Germinal center (tissue), 1 donor: ENCODE measurements at regions not wholly inside any gene's neighbourhood (a gene's known extent, or its start where the extent isn't known, plus 50 kb on each side); places are given as distances from the start of the nearest gene placed in this dataset.

ENCODE experiments used
- DNase-seq: peaks from one replicate; pipeline ENCODE4 v3.0.0; 2012; ENCODE audit warnings: mixed read lengths, low spot score

DNA sequence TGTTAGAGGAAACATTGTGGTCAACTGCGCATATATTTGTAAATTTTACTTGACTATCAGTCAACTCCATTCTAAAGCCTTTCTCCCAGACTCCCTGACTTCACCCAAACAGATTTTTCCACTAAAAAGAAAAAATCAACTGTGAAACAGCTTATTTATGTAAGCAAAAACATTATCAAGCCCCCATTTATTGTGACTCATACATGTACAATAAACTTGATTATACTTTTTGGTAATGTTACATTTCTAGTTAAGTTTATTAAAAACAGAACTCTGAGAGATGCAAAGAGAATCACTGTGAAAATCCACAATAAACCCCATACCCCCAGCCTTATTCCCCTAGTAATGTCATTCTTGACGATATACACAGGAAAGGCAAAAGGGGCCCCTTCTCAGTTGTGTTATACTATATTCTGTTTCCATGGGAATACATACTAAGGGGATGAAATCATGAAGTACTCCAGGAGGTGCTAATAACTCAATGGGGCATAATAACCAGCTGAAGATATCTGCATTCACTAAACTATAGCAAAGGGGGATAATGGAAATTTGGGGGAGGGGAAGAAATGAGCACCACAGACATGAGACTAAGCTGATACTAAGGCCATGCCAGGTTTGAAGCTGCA lies 616.0 kb downstream of the ACTL7B start:
- no peak for DNase-seq

- no peak for DNase-seq
Observed at GRCh38 chr9:108235609-108236008, 620.2 kb downstream of the ACTL7B start.

DNA sequence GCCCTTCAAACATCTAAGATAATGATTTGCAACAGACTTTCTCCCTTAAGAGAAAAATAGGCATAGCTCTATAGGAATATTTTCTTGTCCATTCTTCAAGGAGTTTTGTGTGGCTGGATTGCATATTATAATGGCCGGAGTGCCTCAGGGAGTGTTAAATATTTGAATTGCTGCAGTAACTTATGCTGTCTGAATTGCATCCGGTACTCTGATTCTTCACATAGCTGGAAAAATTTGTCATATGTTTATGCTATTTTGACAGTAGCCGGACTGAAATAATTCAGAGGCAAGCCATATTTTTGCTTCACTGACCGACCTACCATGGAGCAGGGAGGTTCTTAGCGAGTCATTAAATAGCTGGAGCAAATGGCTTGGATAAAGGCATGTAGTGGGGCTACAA lies 621.0 kb downstream of the ACTL7B start:
- no peak for DNase-seq

GRCh38 chr9:108225149-108225800 lies 630.5 kb downstream of the ACTL7B start:
- no peak for DNase-seq

GRCh38 chr9:108224716-108225115 lies 631.1 kb downstream of the ACTL7B start:
- DNase-seq = no peak

DNA sequence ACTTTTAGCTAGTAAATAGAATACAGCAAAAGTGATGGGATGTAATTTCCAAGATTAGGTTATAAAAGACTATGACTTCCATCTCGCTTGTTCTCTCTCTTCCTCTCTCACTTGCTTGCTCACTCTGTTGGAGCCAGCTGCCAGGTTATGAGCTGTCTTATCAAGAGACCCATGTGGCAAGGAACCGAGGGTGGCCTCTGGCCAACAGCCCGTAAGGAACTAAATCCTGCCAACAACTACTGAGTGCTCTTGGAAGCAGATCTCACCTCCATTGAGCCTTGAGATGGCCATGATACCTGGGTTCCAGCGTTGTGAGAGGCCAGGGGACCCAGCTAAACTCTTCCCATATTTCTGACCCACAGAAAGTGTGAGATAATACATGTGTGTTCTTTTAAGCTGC lies 636.1 kb downstream of the ACTL7B start:
- DNase-seq = no peak

DNA sequence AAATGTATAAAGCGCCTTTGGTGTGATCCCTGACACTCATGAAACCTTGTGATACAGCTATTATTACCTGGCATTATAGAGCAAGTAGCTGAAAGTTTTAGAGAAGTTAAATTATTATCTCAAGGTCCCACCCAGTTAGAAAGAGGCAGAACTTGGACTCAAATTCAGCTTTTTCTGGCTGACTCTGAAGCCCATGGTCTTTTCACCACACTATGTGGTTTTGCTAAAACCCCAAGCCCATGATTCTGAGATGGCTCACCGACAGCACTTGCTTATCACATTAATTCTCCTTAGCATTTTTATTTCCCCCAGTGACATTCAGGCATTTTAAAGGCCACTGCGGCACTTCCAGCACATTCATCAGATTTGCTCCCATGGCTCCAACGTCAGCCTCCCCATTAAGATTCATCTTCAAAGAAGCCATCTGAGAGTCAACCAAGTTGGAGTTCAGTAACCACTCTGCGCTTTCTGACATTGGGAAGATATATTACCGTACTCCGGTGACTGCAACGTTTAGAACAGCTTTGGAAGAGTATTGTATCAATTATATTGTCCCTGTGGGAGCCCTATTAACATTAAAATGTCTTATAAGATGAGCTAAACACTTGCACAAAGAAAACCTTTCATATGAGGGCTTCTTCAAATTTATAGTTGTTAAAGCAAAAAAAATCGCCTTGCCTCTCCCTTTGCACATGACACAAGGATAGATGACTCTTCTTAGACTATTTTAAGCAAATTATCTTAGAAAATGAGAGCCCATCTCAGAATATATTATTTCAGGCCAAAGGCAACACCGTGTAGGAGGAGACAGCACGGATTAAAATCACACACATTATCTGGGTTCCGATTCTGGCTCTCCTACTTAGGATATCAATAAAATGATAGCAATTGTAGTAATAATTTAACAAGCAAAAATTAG lies 638.1 kb downstream of the ACTL7B start:
- DNase-seq = no peak

DNA sequence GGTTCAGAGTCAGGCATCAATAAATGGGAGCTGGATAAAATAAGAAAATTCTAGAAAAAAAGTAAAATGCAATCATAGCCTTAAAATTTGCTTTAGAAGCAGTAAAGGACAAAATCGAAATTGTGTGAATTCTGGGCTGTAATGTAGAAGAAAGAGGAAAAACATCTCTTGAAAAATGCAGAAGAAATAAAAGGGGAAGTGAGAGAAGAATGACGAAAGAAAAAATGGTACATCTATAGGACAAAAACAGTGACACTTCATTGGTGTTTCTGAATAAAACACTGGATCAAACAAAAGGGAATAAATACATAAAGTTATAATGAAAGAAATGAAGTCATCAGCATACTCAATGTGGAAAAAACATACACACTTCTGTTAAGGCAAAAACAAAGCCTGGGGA lies 642.3 kb downstream of the ACTL7B start:
- no peak for DNase-seq

- DNase-seq = no peak
Observed at GRCh38 chr9:108212184-108212583, 643.6 kb downstream of the ACTL7B start.

- DNase-seq = no peak
Observed at GRCh38 chr9:108211411-108211955, 644.3 kb downstream of the ACTL7B start.

GRCh38 chr9:108209132-108209685 lies 646.6 kb downstream of the ACTL7B start:
- DNase-seq = no peak

GRCh38 chr9:108207561-108208165 lies 648.1 kb downstream of the ACTL7B start:
- DNase-seq = no peak

- DNase-seq = no peak
Observed at GRCh38 chr9:108205276-108205675, 650.5 kb downstream of the ACTL7B start.

DNA sequence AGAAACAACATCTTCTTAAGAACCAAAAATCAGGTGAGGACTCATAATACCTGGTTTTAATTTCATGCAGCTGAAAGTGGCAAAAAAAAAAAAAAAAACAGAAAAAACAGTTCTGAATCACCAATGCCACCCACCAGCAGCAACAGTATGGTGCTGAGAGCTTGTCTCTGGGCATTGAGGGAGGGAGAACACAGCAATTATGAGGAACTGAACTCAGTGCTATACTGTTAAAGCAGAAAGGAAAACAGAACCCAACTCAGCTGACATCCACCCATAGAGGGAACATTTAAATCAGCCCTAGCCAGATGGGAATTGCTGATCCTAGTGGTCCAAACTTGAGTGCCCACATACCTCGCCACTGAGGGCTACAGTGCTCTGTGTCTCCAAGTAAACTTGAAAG lies 657.9 kb downstream of the ACTL7B start:
- DNase-seq = no peak

DNA sequence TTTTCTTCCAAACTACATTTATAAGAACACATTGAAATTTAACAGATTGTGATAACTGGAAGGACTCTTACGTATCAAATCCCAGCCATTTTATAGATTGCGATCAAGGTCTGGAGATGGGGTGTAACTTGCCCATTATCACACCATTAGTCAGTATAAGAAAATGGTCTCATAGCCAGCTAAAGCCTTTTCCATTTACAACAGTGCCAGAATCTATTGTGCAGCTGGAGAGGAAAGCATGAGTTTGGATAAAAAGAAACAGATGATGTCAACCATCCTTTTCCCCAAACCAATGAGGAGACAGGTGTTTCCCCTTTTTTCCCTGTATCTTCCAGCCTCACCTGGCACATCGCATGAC lies 658.8 kb downstream of the ACTL7B start:
- no peak for DNase-seq

- DNase-seq = no peak
Observed at GRCh38 chr9:108196332-108197007, 659.3 kb downstream of the ACTL7B start.

DNA sequence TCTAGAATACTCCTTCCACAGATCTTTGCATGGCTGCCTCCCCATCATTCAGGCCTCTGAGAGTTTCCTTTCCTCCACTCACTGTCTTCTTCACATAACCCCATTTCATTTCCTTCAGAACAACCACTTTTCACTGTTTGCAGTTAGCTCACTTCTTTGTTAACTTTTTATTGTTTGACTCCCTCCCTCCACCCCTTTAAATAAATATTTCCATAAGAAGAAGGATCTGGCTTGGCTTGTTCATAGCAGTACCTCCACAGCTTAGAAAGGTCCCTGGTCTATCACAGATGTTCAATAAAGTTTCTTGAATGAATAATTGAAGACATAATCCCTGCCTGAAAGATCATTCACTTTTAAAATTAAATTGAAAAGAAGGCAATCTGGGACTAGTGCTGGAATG lies 661.6 kb downstream of the ACTL7B start:
- DNase-seq = no peak

- DNase-seq = no peak
Observed at GRCh38 chr9:108193026-108193710, 662.6 kb downstream of the ACTL7B start.

DNA sequence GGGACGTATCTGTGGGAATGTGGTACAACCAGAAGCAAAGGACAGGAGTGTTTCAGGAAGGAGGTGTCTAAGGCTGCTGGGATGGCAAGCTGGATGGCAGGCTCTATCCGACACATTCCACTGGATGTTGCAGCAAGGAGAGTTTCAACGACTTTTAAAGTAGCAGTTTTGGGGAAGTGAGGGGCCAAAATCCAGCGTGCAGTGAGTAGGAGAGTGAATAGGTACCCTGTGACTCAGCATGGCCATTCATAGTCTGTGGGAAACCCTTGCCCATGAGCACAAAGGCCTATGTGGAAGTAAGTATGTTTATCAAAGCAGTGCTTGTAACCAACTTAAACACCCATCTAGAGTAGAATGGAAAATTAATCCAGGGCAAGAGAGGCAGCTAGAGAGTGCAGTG lies 664.7 kb downstream of the ACTL7B start:
- no peak for DNase-seq

- no peak for DNase-seq
Observed at GRCh38 chr9:108188976-108189375, 666.8 kb downstream of the ACTL7B start.

DNA sequence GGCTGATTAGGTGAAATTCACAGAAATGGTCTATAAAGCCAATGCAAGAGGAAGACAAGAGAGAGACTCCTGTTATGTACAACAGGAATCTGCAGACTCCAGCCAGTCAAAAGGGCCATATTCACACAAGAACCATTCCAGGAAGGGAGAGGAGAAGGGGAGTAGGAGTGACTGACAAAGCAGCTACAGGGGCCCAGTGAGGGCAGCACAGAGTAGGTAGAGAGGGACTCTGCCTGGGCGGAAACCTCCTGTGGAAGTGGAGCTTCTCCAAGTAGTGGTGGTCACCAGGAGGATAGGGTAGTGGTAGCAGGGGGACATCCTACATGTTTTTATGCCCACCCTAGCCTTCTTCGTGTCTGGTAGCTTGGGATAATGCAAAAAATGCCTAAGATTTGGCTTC lies 667.3 kb downstream of the ACTL7B start:
- DNase-seq = no peak
